Suppressor macrophage (primary cell): ENCODE measurements at regions not wholly inside any gene's neighbourhood (a gene's known extent, or its start where the extent isn't known, plus 50 kb on each side); places are given as distances from the start of the nearest gene placed in this dataset.
A peak's percentile ranks its signal among the peaks of the same experiment; 100 is the strongest.

ENCODE experiments used
- DNase-seq, 4 experiments: peaks; one replicate each; pipeline ENCODE4 v3.0.0-alpha.2; 2020 to 2022

GRCh38 chr6:139862311-139862710, 487.9 kb upstream of the CITED2 start:
- no peak for DNase-seq

- DNase-seq: no peak
Observed at GRCh38 chr6:139860203-139860602, 485.8 kb upstream of the CITED2 start.

- DNase-seq: no peak
Observed at GRCh38 chr6:139858429-139858828, 484.0 kb upstream of the CITED2 start.

- DNase-seq: no peak
Observed at GRCh38 chr6:139857143-139857542, 482.7 kb upstream of the CITED2 start.

- DNase-seq: no peak
Observed at GRCh38 chr6:139856562-139856961, 482.1 kb upstream of the CITED2 start.

GRCh38 chr6:139855671-139856311, 481.3 kb upstream of the CITED2 start:
- no peak for DNase-seq

- DNase-seq: no peak
Observed at GRCh38 chr6:139853302-139853992, 479.0 kb upstream of the CITED2 start.

- DNase-seq: no peak
Observed at GRCh38 chr6:139852488-139853140, 478.2 kb upstream of the CITED2 start.

- no peak for DNase-seq
Observed at GRCh38 chr6:139852067-139852466, 477.6 kb upstream of the CITED2 start.

- DNase-seq: no peak
Observed at GRCh38 chr6:139851206-139851605, 476.8 kb upstream of the CITED2 start.

GRCh38 chr6:139850512-139850911, 476.1 kb upstream of the CITED2 start:
- no peak for DNase-seq

GRCh38 chr6:139847457-139847813, 473.0 kb upstream of the CITED2 start:
- DNase-seq: no peak

- peak; percentile 39 to 60 (median 55) for DNase-seq
Observed at GRCh38 chr6:139846538-139847456, 472.3 kb upstream of the CITED2 start.

GRCh38 chr6:139844907-139845306, 470.5 kb upstream of the CITED2 start:
- DNase-seq: no peak

GRCh38 chr6:139841794-139842215, 467.4 kb upstream of the CITED2 start:
- peak; percentile 44 to 81 (median 64) for DNase-seq

GRCh38 chr6:139839506-139840156, 465.2 kb upstream of the CITED2 start:
- DNase-seq: peak; percentile 89 to 96 (median 92)

- no peak for DNase-seq
Observed at GRCh38 chr6:139834232-139834631, 459.8 kb upstream of the CITED2 start.

GRCh38 chr6:139833592-139833991, 459.1 kb upstream of the CITED2 start:
- no peak for DNase-seq

GRCh38 chr6:139832493-139833305, 458.3 kb upstream of the CITED2 start:
- DNase-seq: no peak

GRCh38 chr6:139829576-139829975, 455.1 kb upstream of the CITED2 start:
- DNase-seq: no peak

GRCh38 chr6:139828751-139829519, 454.5 kb upstream of the CITED2 start:
- DNase-seq: no peak
